Mesenchymal stem cell (in vitro differentiated cells and primary cell): ENCODE measurements at regions not wholly inside any gene's neighbourhood (a gene's known extent, or its start where the extent isn't known, plus 50 kb on each side); places are given as distances from the start of the nearest gene placed in this dataset.
"Not testable (repeated sequence)": the region's sequence is repeated elsewhere in the genome, so short reads cannot be mapped to it uniquely, and the experiment has no call there.

Source experiments
- DNase-seq: peaks from one replicate; pipeline ENCODE4 v3.0.0-alpha.2; 2013
- H2AFZ ChIP-seq: one replicate; pipeline ENCODE4 v1.6.1; 2013; ENCODE audit warnings: low read depth, mild to moderate bottlenecking, control low read depth, inconsistent platforms, low read length, moderate library complexity
- H2AK5ac ChIP-seq: 2 replicates; pipeline ENCODE4 v1.6.1; 2013; ENCODE audit warnings: low read length, moderate library complexity, mild to moderate bottlenecking, inconsistent platforms; ENCODE audit not compliant: severe bottlenecking
- H2BK120ac ChIP-seq: one replicate; pipeline ENCODE4 v1.6.1; 2013; ENCODE audit warnings: low read depth, mild to moderate bottlenecking, inconsistent platforms, low read length, moderate library complexity
- H2BK12ac ChIP-seq, 2 experiments: one replicate each; pipeline ENCODE4 v1.6.1; 2013; ENCODE audit warnings: inconsistent platforms in 2 of 2, low read length in 2 of 2, mild to moderate bottlenecking in 2 of 2, moderate library complexity in 2 of 2, control low read depth in 1 of 2
- H2BK15ac ChIP-seq: one replicate; pipeline ENCODE4 v1.6.1; 2013; ENCODE audit warnings: mild to moderate bottlenecking, low read depth, inconsistent platforms; ENCODE audit not compliant: poor library complexity, severe bottlenecking
- H2BK5ac ChIP-seq: 2 replicates; pipeline ENCODE4 v1.6.1; 2013; ENCODE audit warnings: low read depth, mild to moderate bottlenecking, low read length, control low read depth, inconsistent platforms; ENCODE audit not compliant: poor library complexity, severe bottlenecking
- H3K14ac ChIP-seq, 2 experiments: one replicate each; pipeline ENCODE4 v1.6.1; 2013; ENCODE audit warnings: inconsistent platforms in 2 of 2, low read length in 2 of 2, control low read depth in 1 of 2, mild to moderate bottlenecking in 1 of 2, moderate library complexity in 1 of 2
- H3K18ac ChIP-seq, 2 experiments: one replicate each; pipeline ENCODE4 v1.6.1; 2013; ENCODE audit warnings: inconsistent platforms in 2 of 2, low read length in 2 of 2, control low read depth in 1 of 2, low read depth in 1 of 2, mild to moderate bottlenecking in 1 of 2
- H3K23ac ChIP-seq, 2 experiments: one replicate each; pipeline ENCODE4 v1.6.1; 2013; ENCODE audit warnings: inconsistent platforms in 2 of 2, low read length in 2 of 2, mild to moderate bottlenecking in 2 of 2, moderate library complexity in 2 of 2, control low read depth in 1 of 2
- H3K27ac ChIP-seq: 2 replicates; pipeline ENCODE4 v1.5.1; 2013; ENCODE audit warnings: mild to moderate bottlenecking, moderate library complexity, low read length, control low read depth, inconsistent platforms; ENCODE audit not compliant: poor library complexity, severe bottlenecking
- H3K27me3 ChIP-seq, 2 experiments: 2 replicates each; pipeline versions ENCODE4 v1.6.1 to v1.7.0; 2013; ENCODE audit warnings: low read length in 2 of 2, mild to moderate bottlenecking in 2 of 2, moderate library complexity in 2 of 2, control low read depth in 1 of 2, inconsistent platforms in 1 of 2; ENCODE audit not compliant: control insufficient read depth in 1 of 2, insufficient read depth in 1 of 2
- H3K36me3 ChIP-seq, 2 experiments: 2 replicates each; pipeline versions ENCODE4 v1.6.1 to v1.7.0; 2013; ENCODE audit warnings: low read length in 2 of 2, control low read depth in 1 of 2, inconsistent platforms in 1 of 2, low read depth in 1 of 2, mild to moderate bottlenecking in 1 of 2; ENCODE audit not compliant: insufficient read depth in 2 of 2, control insufficient read depth in 1 of 2
- H3K4ac ChIP-seq, 2 experiments: one replicate each; pipeline ENCODE4 v1.6.1; 2013; ENCODE audit warnings: inconsistent platforms in 2 of 2, low read length in 2 of 2, mild to moderate bottlenecking in 2 of 2, moderate library complexity in 2 of 2, control low read depth in 1 of 2, low read depth in 1 of 2
- H3K4me1 ChIP-seq: 2 replicates; pipeline ENCODE4 v1.6.1; 2013; ENCODE audit warnings: low read depth, low read length, control low read depth; ENCODE audit not compliant: control insufficient read depth, insufficient read depth
- H3K4me2 ChIP-seq: 2 replicates; pipeline ENCODE4 v1.6.1; 2013; ENCODE audit warnings: low read length, mild to moderate bottlenecking, inconsistent platforms; ENCODE audit not compliant: poor library complexity, severe bottlenecking
- H3K4me3 ChIP-seq, 2 experiments: 2 replicates each; pipeline versions ENCODE4 v1.5.1 to v1.7.0; 2013; ENCODE audit warnings: low read length in 2 of 2, mild to moderate bottlenecking in 2 of 2, control low read depth in 1 of 2, low read depth in 1 of 2; ENCODE audit not compliant: insufficient read depth in 1 of 2
- H3K79me1 ChIP-seq: replicated peaks from 2 replicates; pipeline ENCODE4 v1.6.1; 2013; ENCODE audit warnings: mild to moderate bottlenecking, control low read depth, low read length, inconsistent platforms; ENCODE audit not compliant: poor library complexity, severe bottlenecking
- H3K9ac ChIP-seq: 2 replicates; pipeline ENCODE4 v1.7.0; 2013; ENCODE audit warnings: mild to moderate bottlenecking, low read length, moderate library complexity
- H3K9me3 ChIP-seq: 2 replicates; pipeline ENCODE4 v1.7.0; 2013; ENCODE audit warnings: mild to moderate bottlenecking, low read length; ENCODE audit not compliant: control insufficient read depth
- H4K8ac ChIP-seq: one replicate; pipeline ENCODE4 v1.6.1; 2013; ENCODE audit warnings: inconsistent platforms, mild to moderate bottlenecking, low read length, moderate library complexity
- H4K91ac ChIP-seq: one replicate; pipeline ENCODE4 v1.6.1; 2013; ENCODE audit warnings: mild to moderate bottlenecking, low read length, inconsistent platforms
- WGBS: methylation state at CpG from one replicate; pipeline ENCODE4 v1.1.7; 2013; ENCODE audit warnings: mixed read lengths; 5-methylcytosine and 5-hydroxymethylcytosine counted together

DNA sequence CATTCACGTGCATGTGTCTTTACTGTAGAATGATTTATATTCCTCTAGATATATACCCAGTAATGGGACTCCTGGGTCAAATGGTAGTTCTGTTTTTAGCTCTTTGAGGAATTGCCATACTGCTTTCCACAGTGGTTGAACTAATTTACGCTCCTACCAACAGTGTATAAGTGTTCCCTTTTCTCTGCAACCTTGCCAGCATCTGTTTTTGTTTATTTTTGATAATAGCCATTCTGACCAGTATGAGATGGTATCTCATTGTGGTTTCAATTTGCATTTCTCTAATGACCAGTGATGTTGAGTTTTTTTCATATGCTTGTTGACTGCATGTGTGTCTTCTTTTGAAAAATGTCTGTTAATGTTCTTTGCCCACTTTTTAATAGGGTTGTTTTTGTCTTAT is 236.8 kb upstream of the IRF2BP2 start:
- not testable (repeated sequence) for H3K4me1 ChIP-seq, H2AK5ac ChIP-seq, H2AFZ ChIP-seq, H4K91ac ChIP-seq, H4K8ac ChIP-seq, H3K4ac ChIP-seq, H3K4me3 ChIP-seq, H3K14ac ChIP-seq, H2BK5ac ChIP-seq, H2BK120ac ChIP-seq, H3K18ac ChIP-seq, H3K23ac ChIP-seq, H2BK15ac ChIP-seq, H3K9me3 ChIP-seq, H3K27me3 ChIP-seq, DNase-seq, H3K79me1 ChIP-seq, H3K4me2 ChIP-seq, H2BK12ac ChIP-seq, H3K27ac ChIP-seq, H3K9ac ChIP-seq, H3K36me3 ChIP-seq
- no CpG with 5 or more reads among the region's 2 CpGs for WGBS

- no peak overlapping the region for H2BK15ac ChIP-seq
- no peak overlapping the region for H3K4me2 ChIP-seq
- no peak overlapping the region for H3K14ac ChIP-seq
- DNase-seq, result no peak
- H3K27me3 ChIP-seq, result no peaks in the 10 kb centered on the region
- H2AFZ ChIP-seq, result no peak overlapping the region
- H2AK5ac ChIP-seq, result no peak overlapping the region
- H3K79me1 ChIP-seq, result no peaks in the 10 kb centered on the region
- H3K18ac ChIP-seq, result no peak overlapping the region
- H2BK12ac ChIP-seq, result no peak overlapping the region
- H3K27ac ChIP-seq, result peak overlapping the region; percentile 74
- no peak overlapping the region for H4K8ac ChIP-seq
- WGBS, result 100% methylated on average over 1 of the region's 2 CpGs
- no peak overlapping the region for H3K4me3 ChIP-seq
- no peak overlapping the region for H4K91ac ChIP-seq
- H3K9me3 ChIP-seq, result no peaks in the 10 kb centered on the region
- H3K9ac ChIP-seq, result no peak overlapping the region
- peaks cover 4% of the 10 kb centered on the region for H3K4me1 ChIP-seq
- no peak overlapping the region for H2BK5ac ChIP-seq
- no peaks in the 10 kb centered on the region for H3K36me3 ChIP-seq
- no peak overlapping the region for H3K4ac ChIP-seq
- no peak overlapping the region for H3K23ac ChIP-seq
- H2BK120ac ChIP-seq, result no peak overlapping the region
These were observed 235.9 kb upstream of the IRF2BP2 start for GRCh38 chr1:234845836-234846235.

GRCh38 chr1:234845097-234845660 is 235.2 kb upstream of the IRF2BP2 start:
- H3K27me3 ChIP-seq, result no peaks in the 10 kb centered on the region
- H2BK5ac ChIP-seq, result no peak overlapping the region
- no peak overlapping the region for H2AFZ ChIP-seq
- H3K79me1 ChIP-seq, result no peaks in the 10 kb centered on the region
- H2BK120ac ChIP-seq, result no peak overlapping the region
- H2AK5ac ChIP-seq, result no peak overlapping the region
- H2BK12ac ChIP-seq, result no peak overlapping the region
- no peak overlapping the region for H3K4me2 ChIP-seq
- peaks cover 5% of the 10 kb centered on the region for H3K4me1 ChIP-seq
- WGBS, result over 99% methylated on average over 5 of the region's 5 CpGs
- no peak overlapping the region for H4K8ac ChIP-seq
- no peak overlapping the region for H3K4me3 ChIP-seq
- H3K4ac ChIP-seq, result no peak overlapping the region
- H2BK15ac ChIP-seq, result no peak overlapping the region
- H3K14ac ChIP-seq, result no peak overlapping the region
- H3K9me3 ChIP-seq, result no peaks in the 10 kb centered on the region
- H3K18ac ChIP-seq, result no peak overlapping the region
- H3K27ac ChIP-seq, result peak overlapping the region; percentile 74
- H3K36me3 ChIP-seq, result no peaks in the 10 kb centered on the region
- DNase-seq, result no peak
- H4K91ac ChIP-seq, result no peak overlapping the region
- no peak overlapping the region for H3K9ac ChIP-seq
- H3K23ac ChIP-seq, result no peak overlapping the region

DNA sequence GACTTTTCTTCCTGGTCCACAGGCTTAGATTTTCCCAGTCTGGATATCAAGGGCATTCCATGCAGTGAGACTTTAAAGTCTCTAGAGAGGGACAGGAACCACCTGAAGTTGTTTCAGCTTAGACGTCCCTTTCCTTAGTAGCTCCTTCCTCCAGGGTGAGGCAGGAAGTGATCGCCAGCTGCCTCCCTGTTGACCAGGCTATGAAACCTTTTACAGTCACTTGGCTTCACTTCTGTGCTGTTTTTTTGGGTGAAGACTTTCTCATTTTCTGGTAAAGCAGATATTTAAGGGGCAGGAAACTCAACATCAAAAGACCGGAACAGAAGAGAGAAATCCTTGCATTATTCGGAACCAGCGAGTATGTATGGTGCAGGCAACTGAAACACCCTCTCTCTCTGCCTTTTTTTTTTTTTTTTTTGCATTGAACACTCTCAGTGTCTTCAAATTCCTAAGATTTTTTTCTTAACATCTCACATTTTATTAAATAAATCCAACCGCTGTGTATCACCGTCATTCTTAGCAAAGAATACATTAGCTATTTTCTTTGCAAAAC is 234.6 kb upstream of the IRF2BP2 start:
- Histone ChIP-seq H2BK120ac (no peak overlapping the region), H2BK15ac (no peak overlapping the region), H3K36me3 (no peaks in the 10 kb centered on the region), H3K4me3 (no peak overlapping the region), H3K27ac (peak overlapping the region; percentile 74), H2BK12ac (no peak overlapping the region), H3K27me3 (no peaks in the 10 kb centered on the region), H3K4me1 (peaks cover 7% of the 10 kb centered on the region), H3K4ac (no peak overlapping the region), H3K9ac (no peak overlapping the region), H2BK5ac (no peak overlapping the region), H4K8ac (no peak overlapping the region), H4K91ac (no peak overlapping the region), H2AFZ (no peak overlapping the region), H3K9me3 (no peaks in the 10 kb centered on the region), H3K23ac (no peak overlapping the region), H3K79me1 (no peaks in the 10 kb centered on the region), H2AK5ac (peak overlapping the region; percentile 50), H3K4me2 (peak overlapping the region; percentile 35), H3K18ac (peak overlapping the region; percentile 4 to 59), H3K14ac (no peak overlapping the region)
- 72% methylated on average over 7 of the region's 7 CpGs for WGBS
- DNase-seq, result no peak
